ENCODE measurements at regions not wholly inside any gene's neighbourhood (a gene's known extent, or its start where the extent isn't known, plus 50 kb on each side); places are given as distances from the start of the nearest gene placed in this dataset.

- TF ChIP-seq POLR2A (IDR thresholded peaks at IDR 0.05; ENCODE audit: low read depth, low read length), result no peak
- TF ChIP-seq TAF1 (IDR thresholded peaks at IDR 0.05; ENCODE audit: borderline replicate concordance, low read depth, low read length), result no peak
- TF ChIP-seq POLR2AphosphoS5 (IDR thresholded peaks at IDR 0.05; ENCODE audit: low read depth, low read length), result no peak
Measured at GRCh38 chr5:56512313-56512996, 279.3 kb upstream of the ANKRD55 start.
